ENCODE measurements at regions not wholly inside any gene's neighbourhood (a gene's known extent, or its start where the extent isn't known, plus 50 kb on each side); places are given as distances from the start of the nearest gene placed in this dataset.

GRCh38 chr15:58294681-58295254 lies 137.0 kb upstream of the LIPC start:
- Histone ChIP-seq H3K9me3 (peaks cover 0 to 15% of the 10 kb centered on the region in 2 donors), H3K4me3 (no peak overlapping the region), H3K27me3 (no peaks in the 10 kb centered on the region), H3K4me1 (no peaks in the 10 kb centered on the region), H3K27ac (no peak overlapping the region), H3K36me3 (no peaks in the 10 kb centered on the region)
- no peak for DNase-seq (ENCODE audit: low spot score)
- TF ChIP-seq CTCF (IDR thresholded peaks at IDR 0.05) = no peak

GRCh38 chr15:58295637-58296215 lies 136.1 kb upstream of the LIPC start:
- Histone ChIP-seq H3K4me1 (no peaks in the 10 kb centered on the region), H3K27ac (no peak overlapping the region), H3K27me3 (no peaks in the 10 kb centered on the region), H3K4me3 (no peak overlapping the region), H3K36me3 (no peaks in the 10 kb centered on the region), H3K9me3 (peaks cover 0 to 15% of the 10 kb centered on the region in 2 donors)
- no peak for DNase-seq (ENCODE audit: low spot score)
- TF ChIP-seq CTCF (IDR thresholded peaks at IDR 0.05) = no peak

DNA sequence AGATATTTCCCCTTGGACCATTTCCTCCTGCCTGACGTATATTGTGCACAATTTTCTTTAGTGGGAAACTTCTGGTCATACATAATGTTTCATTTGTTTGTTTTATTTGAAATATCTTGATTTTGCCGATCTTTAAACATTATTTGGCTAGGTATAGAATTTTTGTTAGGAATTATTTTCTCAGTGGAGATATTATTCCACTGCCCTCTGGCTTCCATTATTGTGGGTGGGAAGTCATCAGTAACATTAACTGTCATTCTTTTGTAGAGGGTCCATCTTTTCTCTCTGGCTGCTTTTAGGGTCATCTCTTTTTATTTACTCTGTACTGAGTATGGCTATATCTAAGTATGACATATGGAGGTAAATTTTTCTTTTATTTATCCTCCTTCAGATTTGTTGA lies 135.5 kb upstream of the LIPC start:
- DNase-seq (ENCODE audit: low spot score) = no peak
- H3K4me1 ChIP-seq = no peaks in the 10 kb centered on the region
- no peak for TF ChIP-seq CTCF (IDR thresholded peaks at IDR 0.05)

DNA sequence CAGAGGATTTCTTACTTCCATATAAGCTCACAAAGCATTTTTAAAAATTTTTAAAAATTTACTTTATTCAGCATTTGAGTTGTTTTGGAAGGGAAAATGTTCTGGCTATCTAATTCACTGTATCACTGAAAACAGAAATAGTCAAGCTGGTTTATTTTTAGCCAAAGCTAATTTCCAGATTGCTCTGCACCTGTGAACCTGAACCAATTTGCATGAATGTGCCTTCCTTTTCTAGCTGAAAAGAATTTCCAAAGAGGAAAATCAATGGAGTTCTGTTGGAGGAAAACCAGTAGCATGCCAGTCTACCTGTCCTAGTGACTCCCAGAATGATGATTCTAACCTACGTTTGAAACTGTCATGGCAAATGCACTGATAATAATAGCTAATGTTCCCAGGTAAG lies 134.2 kb upstream of the LIPC start:
- Histone ChIP-seq H3K27me3 (no peaks in the 10 kb centered on the region), H3K36me3 (no peaks in the 10 kb centered on the region)

More for the DNA sequence above, 135.5 kb upstream of the LIPC start:
- H3K36me3 ChIP-seq = no peaks in the 10 kb centered on the region
- H3K9me3 ChIP-seq = peaks cover 0 to 15% of the 10 kb centered on the region in 2 donors
- H3K27me3 ChIP-seq = no peaks in the 10 kb centered on the region
- H3K27ac ChIP-seq = no peak overlapping the region
- H3K4me3 ChIP-seq = no peak overlapping the region

GRCh38 chr15:58298879-58299850 lies 132.6 kb upstream of the LIPC start:
- Histone ChIP-seq H3K4me1 (no peaks in the 10 kb centered on the region), H3K27ac (no peak overlapping the region)

More for the DNA sequence above, 134.2 kb upstream of the LIPC start:
- no peaks in the 10 kb centered on the region for H3K4me1 ChIP-seq
- H3K27ac ChIP-seq = no peak overlapping the region
- no peak for TF ChIP-seq CTCF (IDR thresholded peaks at IDR 0.05)
- H3K4me3 ChIP-seq = no peak overlapping the region
- H3K9me3 ChIP-seq = peaks cover 0 to 10% of the 10 kb centered on the region in 2 donors
- no peak for DNase-seq (ENCODE audit: low spot score)

More at GRCh38 chr15:58298879-58299850, 132.6 kb upstream of the LIPC start:
- Histone ChIP-seq H3K4me3 (no peak overlapping the region), H3K9me3 (peaks cover 0 to 5% of the 10 kb centered on the region in 2 donors), H3K27me3 (no peaks in the 10 kb centered on the region), H3K36me3 (no peaks in the 10 kb centered on the region)
- DNase-seq (ENCODE audit: low spot score) = no peak
- TF ChIP-seq CTCF (IDR thresholded peaks at IDR 0.05) = no peak
